ENCODE measurements at regions not wholly inside any gene's neighbourhood (a gene's known extent, or its start where the extent isn't known, plus 50 kb on each side); places are given as distances from the start of the nearest gene placed in this dataset.

GRCh38 chr13:55432814-55433213 is 1707.9 kb upstream of the PRR20A start:
- Histone ChIP-seq H3K36me3 (ENCODE audit: control insufficient read depth in 2 of 3, insufficient read depth in 3 of 3, low read length in 3 of 3) (no peaks in the 10 kb centered on the region), H3K9me3 (ENCODE audit: control insufficient read depth in 2 of 3, insufficient read depth in 1 of 3, low read length in 3 of 3) (no peaks in the 10 kb centered on the region), H3K9ac (ENCODE audit: low read length in 3 of 3) (no peak overlapping the region), H3K4me3 (ENCODE audit: low read length in 3 of 3) (no peak overlapping the region), H3K4me1 (ENCODE audit: control insufficient read depth in 2 of 3, insufficient read depth in 2 of 3, low read depth in 1 of 3, low read length in 3 of 3) (no peaks in the 10 kb centered on the region), H3K27ac (ENCODE audit: low read depth in 2 of 2, low read length in 2 of 2) (no peak overlapping the region), H3K27me3 (ENCODE audit: control insufficient read depth, insufficient read depth, low read length) (no peaks in the 10 kb centered on the region)
- intact Hi-C loops (cut with DNase I), result no loop called here
- TF ChIP-seq, protein P1, sequence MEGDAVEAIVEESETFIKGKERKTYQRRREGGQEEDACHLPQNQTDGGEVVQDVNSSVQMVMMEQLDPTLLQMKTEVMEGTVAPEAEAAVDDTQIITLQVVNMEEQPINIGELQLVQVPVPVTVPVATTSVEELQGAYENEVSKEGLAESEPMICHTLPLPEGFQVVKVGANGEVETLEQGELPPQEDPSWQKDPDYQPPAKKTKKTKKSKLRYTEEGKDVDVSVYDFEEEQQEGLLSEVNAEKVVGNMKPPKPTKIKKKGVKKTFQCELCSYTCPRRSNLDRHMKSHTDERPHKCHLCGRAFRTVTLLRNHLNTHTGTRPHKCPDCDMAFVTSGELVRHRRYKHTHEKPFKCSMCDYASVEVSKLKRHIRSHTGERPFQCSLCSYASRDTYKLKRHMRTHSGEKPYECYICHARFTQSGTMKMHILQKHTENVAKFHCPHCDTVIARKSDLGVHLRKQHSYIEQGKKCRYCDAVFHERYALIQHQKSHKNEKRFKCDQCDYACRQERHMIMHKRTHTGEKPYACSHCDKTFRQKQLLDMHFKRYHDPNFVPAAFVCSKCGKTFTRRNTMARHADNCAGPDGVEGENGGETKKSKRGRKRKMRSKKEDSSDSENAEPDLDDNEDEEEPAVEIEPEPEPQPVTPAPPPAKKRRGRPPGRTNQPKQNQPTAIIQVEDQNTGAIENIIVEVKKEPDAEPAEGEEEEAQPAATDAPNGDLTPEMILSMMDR (IDR thresholded peaks at IDR 0.05; ENCODE audit: borderline replicate concordance, extremely low read depth, insufficient read depth), result no peak
- DNase-seq, result no peak
- no peak for FAIRE-seq

GRCh38 chr13:55437162-55437561 is 1703.6 kb upstream of the PRR20A start:
- TF ChIP-seq, protein P1 (IDR thresholded peaks at IDR 0.05; ENCODE audit: borderline replicate concordance, extremely low read depth, insufficient read depth), result no peak
- H3K9ac ChIP-seq (ENCODE audit: low read length in 3 of 3), result no peak overlapping the region
- no peaks in the 10 kb centered on the region for H3K27me3 ChIP-seq (ENCODE audit: control insufficient read depth, insufficient read depth, low read length)
- intact Hi-C loops (cut with DNase I), result no loop called here
- H3K4me3 ChIP-seq (ENCODE audit: low read length in 3 of 3), result no peak overlapping the region
- H3K27ac ChIP-seq (ENCODE audit: low read depth in 2 of 2, low read length in 2 of 2), result no peak overlapping the region
- DNase-seq (no peak), FAIRE-seq (no peak)
- H3K9me3 ChIP-seq (ENCODE audit: control insufficient read depth in 2 of 3, insufficient read depth in 1 of 3, low read length in 3 of 3), result no peaks in the 10 kb centered on the region
- H3K36me3 ChIP-seq (ENCODE audit: control insufficient read depth in 2 of 3, insufficient read depth in 3 of 3, low read length in 3 of 3), result no peaks in the 10 kb centered on the region
- no peaks in the 10 kb centered on the region for H3K4me1 ChIP-seq (ENCODE audit: control insufficient read depth in 2 of 3, insufficient read depth in 2 of 3, low read depth in 1 of 3, low read length in 3 of 3)

- TF ChIP-seq, protein P1 (IDR thresholded peaks at IDR 0.05; ENCODE audit: borderline replicate concordance, extremely low read depth, insufficient read depth), result no peak
- Histone ChIP-seq H3K9ac (ENCODE audit: low read length in 3 of 3) (no peak overlapping the region), H3K4me3 (ENCODE audit: low read length in 3 of 3) (no peak overlapping the region), H3K36me3 (ENCODE audit: control insufficient read depth in 2 of 3, insufficient read depth in 3 of 3, low read length in 3 of 3) (no peaks in the 10 kb centered on the region), H3K4me1 (ENCODE audit: control insufficient read depth in 2 of 3, insufficient read depth in 2 of 3, low read depth in 1 of 3, low read length in 3 of 3) (no peaks in the 10 kb centered on the region), H3K9me3 (ENCODE audit: control insufficient read depth in 2 of 3, insufficient read depth in 1 of 3, low read length in 3 of 3) (no peaks in the 10 kb centered on the region), H3K27ac (ENCODE audit: low read depth in 2 of 2, low read length in 2 of 2) (no peak overlapping the region), H3K27me3 (ENCODE audit: control insufficient read depth, insufficient read depth, low read length) (no peaks in the 10 kb centered on the region)
- DNase-seq, result peak in 2 of 5 donors; percentile 17 to 59
- no peak for FAIRE-seq
- intact Hi-C loops (cut with DNase I), result no loop called here
Observed at GRCh38 chr13:55439450-55439849, 1701.3 kb upstream of the PRR20A start.

DNA sequence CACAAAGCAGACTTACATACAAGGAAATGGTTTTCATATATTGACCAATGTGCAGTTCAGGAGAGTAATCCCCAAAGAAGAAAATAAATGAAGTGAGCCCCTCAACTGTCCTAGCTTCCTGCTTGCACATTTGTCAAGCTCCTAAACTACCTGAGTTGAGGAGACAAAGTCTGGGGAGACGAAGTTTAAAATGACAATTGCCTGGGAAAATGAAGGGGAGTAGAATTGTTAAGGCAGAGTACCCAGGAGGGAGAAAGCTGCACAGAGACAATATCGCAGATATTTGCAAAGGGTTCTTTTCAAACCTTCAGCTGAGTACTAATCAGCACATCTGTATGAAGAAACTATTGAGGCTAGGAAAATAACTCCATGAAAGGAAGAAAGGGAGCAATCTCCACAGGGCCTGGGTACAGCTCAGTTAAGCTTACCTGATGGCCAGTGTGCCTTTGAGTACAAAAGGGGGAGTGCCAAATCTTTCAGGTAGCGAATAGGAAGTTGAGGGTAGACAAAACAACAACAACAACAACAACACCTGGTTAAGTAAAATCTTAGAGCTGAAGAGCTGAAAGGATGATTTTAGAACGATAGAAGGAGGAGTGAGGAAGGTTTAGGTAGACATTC is 1700.1 kb upstream of the PRR20A start:
- Histone ChIP-seq H3K4me3 (ENCODE audit: low read length in 3 of 3) (no peak overlapping the region), H3K9ac (ENCODE audit: low read length in 3 of 3) (no peak overlapping the region), H3K36me3 (ENCODE audit: control insufficient read depth in 2 of 3, insufficient read depth in 3 of 3, low read length in 3 of 3) (no peaks in the 10 kb centered on the region), H3K27me3 (ENCODE audit: control insufficient read depth, insufficient read depth, low read length) (no peaks in the 10 kb centered on the region), H3K27ac (ENCODE audit: low read depth in 2 of 2, low read length in 2 of 2) (no peak overlapping the region), H3K9me3 (ENCODE audit: control insufficient read depth in 2 of 3, insufficient read depth in 1 of 3, low read length in 3 of 3) (no peaks in the 10 kb centered on the region), H3K4me1 (ENCODE audit: control insufficient read depth in 2 of 3, insufficient read depth in 2 of 3, low read depth in 1 of 3, low read length in 3 of 3) (no peaks in the 10 kb centered on the region)
- intact Hi-C loops (cut with DNase I), result no loop called here
- DNase-seq (no peak), FAIRE-seq (no peak)
- TF ChIP-seq, protein P1 (IDR thresholded peaks at IDR 0.05; ENCODE audit: borderline replicate concordance, extremely low read depth, insufficient read depth), result no peak

Data from kidney (tissue), 13 donors.